ENCODE measurements at regions not wholly inside any gene's neighbourhood (a gene's known extent, or its start where the extent isn't known, plus 50 kb on each side); places are given as distances from the start of the nearest gene placed in this dataset.

GRCh38 chr11:95542868-95543551, 246.6 kb downstream of the FAM76B start (continued):
- no peak for TF ChIP-seq AFF4 (CRISPR knock-in tag; IDR thresholded peaks at IDR 0.05; ENCODE audit: borderline replicate concordance)
- no peak for TF ChIP-seq SOX15 (CRISPR knock-in tag; IDR thresholded peaks at IDR 0.05)

GRCh38 chr11:95541715-95542114, 247.9 kb downstream of the FAM76B start:
- H3K27ac Mint-ChIP-seq, result no peak overlapping the region
- no peaks in the 10 kb centered on the region; the same call in none of the 2 replicates for H3K27me3 Mint-ChIP-seq (ENCODE audit: low read depth)
- no peak for TF ChIP-seq FOXK1 (CRISPR knock-in tag; IDR thresholded peaks at IDR 0.05)
- TF ChIP-seq HMGA2 (CRISPR knock-in tag; IDR thresholded peaks at IDR 0.05), result no peak
- ChIA-PET CTCF (no interaction called here), POLR2A (no interaction called here)
- no peaks in the 10 kb centered on the region for H3K36me3 Mint-ChIP-seq
- no peak overlapping the region for H3K4me3 Mint-ChIP-seq
- ATAC-seq (no peak), DNase-seq (ENCODE audit: low spot score) (no peak)
- H3K4me1 Mint-ChIP-seq, result no peaks in the 10 kb centered on the region
- H3K9me3 Mint-ChIP-seq, result no peaks in the 10 kb centered on the region

DNA sequence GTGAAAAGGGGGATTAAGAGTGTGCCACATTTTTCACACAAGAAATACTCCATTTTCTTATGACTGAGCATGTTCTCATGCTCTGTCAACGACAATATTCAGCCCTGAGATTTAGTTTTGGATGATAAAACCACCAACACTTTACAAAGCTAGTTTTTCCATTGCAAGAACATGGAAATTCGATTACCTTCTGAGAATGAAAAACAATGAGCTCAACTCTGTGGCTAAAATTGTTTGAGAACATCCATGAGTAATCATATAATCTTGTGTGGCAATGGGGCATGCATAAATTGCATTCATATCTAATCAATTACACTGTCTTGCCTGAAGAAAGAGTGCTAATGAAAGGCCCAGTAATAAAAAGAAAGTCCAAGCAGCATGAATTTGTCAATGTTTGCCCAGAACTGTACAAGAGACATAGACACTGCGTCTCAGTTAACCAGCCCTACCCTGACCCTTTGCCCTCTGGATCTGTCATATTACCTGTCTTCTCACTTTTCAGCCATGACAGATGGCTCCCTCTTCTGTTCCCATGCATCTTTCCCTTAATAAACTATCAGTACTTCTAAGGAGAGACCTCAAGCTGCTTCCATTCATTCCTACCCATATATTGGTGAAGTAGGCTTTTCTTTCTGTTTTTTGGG, 253.4 kb downstream of the FAM76B start:
- no peak overlapping the region for H3K4me3 Mint-ChIP-seq
- DNase-seq (ENCODE audit: low spot score) (no peak), ATAC-seq (no peak)
- TF ChIP-seq ZNF317 (CRISPR knock-in tag; IDR thresholded peaks at IDR 0.05; ENCODE audit: borderline replicate concordance, low read depth) (no peak), TEAD1 (CRISPR knock-in tag; IDR thresholded peaks at IDR 0.05) (no peak), E2F1 (CRISPR knock-in tag; IDR thresholded peaks at IDR 0.05) (no peak)
- TF ChIP-seq, protein P1, sequence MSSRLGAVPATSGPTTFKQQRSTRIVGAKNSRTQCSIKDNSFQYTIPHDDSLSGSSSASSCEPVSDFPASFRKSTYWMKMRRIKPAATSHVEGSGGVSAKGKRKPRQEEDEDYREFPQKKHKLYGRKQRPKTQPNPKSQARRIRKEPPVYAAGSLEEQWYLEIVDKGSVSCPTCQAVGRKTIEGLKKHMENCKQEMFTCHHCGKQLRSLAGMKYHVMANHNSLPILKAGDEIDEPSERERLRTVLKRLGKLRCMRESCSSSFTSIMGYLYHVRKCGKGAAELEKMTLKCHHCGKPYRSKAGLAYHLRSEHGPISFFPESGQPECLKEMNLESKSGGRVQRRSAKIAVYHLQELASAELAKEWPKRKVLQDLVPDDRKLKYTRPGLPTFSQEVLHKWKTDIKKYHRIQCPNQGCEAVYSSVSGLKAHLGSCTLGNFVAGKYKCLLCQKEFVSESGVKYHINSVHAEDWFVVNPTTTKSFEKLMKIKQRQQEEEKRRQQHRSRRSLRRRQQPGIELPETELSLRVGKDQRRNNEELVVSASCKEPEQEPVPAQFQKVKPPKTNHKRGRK (CRISPR knock-in tag; IDR thresholded peaks at IDR 0.05; ENCODE audit: borderline replicate concordance), result no peak
- H3K27me3 Mint-ChIP-seq (ENCODE audit: low read depth), result no peaks in the 10 kb centered on the region; the same call in none of the 2 replicates
- POLR2A ChIA-PET, result no interaction called here
- CTCF ChIA-PET, result interaction anchor here (1.0 to 1.1 kb wide), 2 partner anchors 9 to 384 kb away, joined by 3 to 6 read pairs; no protein-coding TSS in a partner anchor
- H3K9me3 Mint-ChIP-seq, result no peaks in the 10 kb centered on the region
- H3K27ac Mint-ChIP-seq, result no peak overlapping the region
- H3K4me1 Mint-ChIP-seq, result no peaks in the 10 kb centered on the region
- no peaks in the 10 kb centered on the region for H3K36me3 Mint-ChIP-seq

DNA sequence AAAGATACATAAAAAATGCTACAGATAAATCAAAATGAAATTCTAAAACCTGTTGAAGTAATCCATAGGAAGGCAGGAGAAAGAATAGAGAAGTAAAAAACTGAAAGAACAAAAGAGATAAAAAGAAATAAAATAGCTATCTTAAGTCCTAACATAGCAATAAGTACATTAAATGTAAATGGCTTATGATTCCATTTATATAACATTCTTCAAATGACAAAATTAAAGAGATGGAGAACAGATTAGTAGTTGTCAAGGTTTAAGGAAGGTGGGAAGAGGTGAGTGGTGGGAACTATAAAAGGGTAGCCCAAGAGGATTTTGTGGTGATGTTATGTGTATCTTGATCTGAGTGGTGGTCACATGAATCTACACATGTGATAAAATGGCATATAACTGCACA, 254.8 kb downstream of the FAM76B start:
- Mint-ChIP-seq H3K9me3 (no peaks in the 10 kb centered on the region), H3K4me1 (no peaks in the 10 kb centered on the region), H3K4me3 (no peak overlapping the region), H3K27me3 (ENCODE audit: low read depth) (no peaks in the 10 kb centered on the region; the same call in 1 of the 2 replicates), H3K36me3 (no peaks in the 10 kb centered on the region), H3K27ac (no peak overlapping the region)
- CTCF ChIA-PET, result no interaction called here
- POLR2A ChIA-PET, result no interaction called here
- no peak for DNase-seq (ENCODE audit: low spot score)
- no peak for ATAC-seq
- TF ChIP-seq, protein P2, sequence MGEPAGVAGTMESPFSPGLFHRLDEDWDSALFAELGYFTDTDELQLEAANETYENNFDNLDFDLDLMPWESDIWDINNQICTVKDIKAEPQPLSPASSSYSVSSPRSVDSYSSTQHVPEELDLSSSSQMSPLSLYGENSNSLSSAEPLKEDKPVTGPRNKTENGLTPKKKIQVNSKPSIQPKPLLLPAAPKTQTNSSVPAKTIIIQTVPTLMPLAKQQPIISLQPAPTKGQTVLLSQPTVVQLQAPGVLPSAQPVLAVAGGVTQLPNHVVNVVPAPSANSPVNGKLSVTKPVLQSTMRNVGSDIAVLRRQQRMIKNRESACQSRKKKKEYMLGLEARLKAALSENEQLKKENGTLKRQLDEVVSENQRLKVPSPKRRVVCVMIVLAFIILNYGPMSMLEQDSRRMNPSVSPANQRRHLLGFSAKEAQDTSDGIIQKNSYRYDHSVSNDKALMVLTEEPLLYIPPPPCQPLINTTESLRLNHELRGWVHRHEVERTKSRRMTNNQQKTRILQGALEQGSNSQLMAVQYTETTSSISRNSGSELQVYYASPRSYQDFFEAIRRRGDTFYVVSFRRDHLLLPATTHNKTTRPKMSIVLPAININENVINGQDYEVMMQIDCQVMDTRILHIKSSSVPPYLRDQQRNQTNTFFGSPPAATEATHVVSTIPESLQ (CRISPR knock-in tag; IDR thresholded peaks at IDR 0.05), result no peak
- TF ChIP-seq ELF4 (CRISPR knock-in tag; IDR thresholded peaks at IDR 0.05; ENCODE audit: low read depth) (no peak), NR1H2 (CRISPR knock-in tag; IDR thresholded peaks at IDR 0.05) (no peak), TCF7 (CRISPR knock-in tag; IDR thresholded peaks at IDR 0.05; ENCODE audit: low read depth) (no peak), ZNF532 (CRISPR knock-in tag; IDR thresholded peaks at IDR 0.05; ENCODE audit: borderline replicate concordance) (no peak), FOXK1 (CRISPR knock-in tag; IDR thresholded peaks at IDR 0.05) (no peak)
- TF ChIP-seq, protein P3, sequence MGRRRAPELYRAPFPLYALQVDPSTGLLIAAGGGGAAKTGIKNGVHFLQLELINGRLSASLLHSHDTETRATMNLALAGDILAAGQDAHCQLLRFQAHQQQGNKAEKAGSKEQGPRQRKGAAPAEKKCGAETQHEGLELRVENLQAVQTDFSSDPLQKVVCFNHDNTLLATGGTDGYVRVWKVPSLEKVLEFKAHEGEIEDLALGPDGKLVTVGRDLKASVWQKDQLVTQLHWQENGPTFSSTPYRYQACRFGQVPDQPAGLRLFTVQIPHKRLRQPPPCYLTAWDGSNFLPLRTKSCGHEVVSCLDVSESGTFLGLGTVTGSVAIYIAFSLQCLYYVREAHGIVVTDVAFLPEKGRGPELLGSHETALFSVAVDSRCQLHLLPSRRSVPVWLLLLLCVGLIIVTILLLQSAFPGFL (CRISPR knock-in tag; IDR thresholded peaks at IDR 0.05; ENCODE audit: borderline replicate concordance), result no peak

All from WTC11 (cell line).